ENCODE measurements at regions not wholly inside any gene's neighbourhood (a gene's known extent, or its start where the extent isn't known, plus 50 kb on each side); places are given as distances from the start of the nearest gene placed in this dataset.
"Not testable (repeated sequence)": the region's sequence is repeated elsewhere in the genome, so short reads cannot be mapped to it uniquely, and the experiment has no call there.

DNA sequence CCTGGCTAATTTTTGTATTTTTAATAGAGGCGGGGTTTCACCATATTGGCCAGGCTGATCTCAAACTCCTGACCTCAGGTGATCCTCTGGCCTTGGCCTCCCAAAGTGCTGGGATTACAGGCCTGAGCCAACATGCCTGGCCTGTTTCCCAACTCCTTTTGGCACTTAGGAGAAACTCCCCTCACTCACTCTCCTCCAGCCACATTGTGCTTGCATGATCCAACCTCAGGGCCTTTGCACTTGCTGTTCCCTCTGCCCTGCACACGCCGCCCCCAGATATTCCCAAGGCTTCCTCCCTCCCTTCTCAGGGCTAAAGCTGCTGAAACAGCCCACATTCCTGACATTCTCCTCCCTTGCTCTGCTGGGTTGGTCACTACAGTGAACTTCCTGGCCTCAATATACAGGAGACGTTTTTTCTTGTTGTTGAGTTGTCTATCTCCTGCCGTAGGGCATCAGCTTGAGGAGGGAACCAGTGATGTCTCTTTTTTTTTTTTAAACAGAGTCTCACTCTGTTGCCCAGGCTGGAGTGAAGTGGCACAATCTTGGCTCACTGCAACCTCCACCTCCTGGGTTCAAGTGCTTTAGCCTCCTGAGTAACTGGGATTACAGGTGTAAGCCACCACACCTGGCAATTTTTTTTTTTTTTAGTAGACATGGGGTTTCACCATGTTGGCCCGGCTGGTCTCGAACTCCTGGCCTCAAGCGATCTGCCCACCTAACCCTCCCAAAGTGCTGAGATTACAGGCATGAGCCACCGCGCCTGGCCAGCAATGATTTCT, 61.4 kb upstream of the PTPN1 start:
- TF ChIP-seq YY1 (IDR thresholded peaks at IDR 0.05; ENCODE audit: insufficient read depth, insufficient read length); SUZ12 (IDR thresholded peaks at IDR 0.05; ENCODE audit: extremely low read depth, insufficient read depth, insufficient read length); ZNF274 (IDR thresholded peaks at IDR 0.05; ENCODE audit: low read depth, low read length): not testable (repeated sequence)

All from NT2/D1 (cell line).